ENCODE measurements at regions not wholly inside any gene's neighbourhood (a gene's known extent, or its start where the extent isn't known, plus 50 kb on each side); places are given as distances from the start of the nearest gene placed in this dataset.

- Histone ChIP-seq H3K36me3 (no peaks in the 10 kb centered on the region), H3K27ac (peak overlapping the region; percentile 86 to 91), H3K27me3 (no peaks in the 10 kb centered on the region), H3K4me3 (no peak overlapping the region), H3K4me1 (ENCODE audit: insufficient read depth) (peaks cover 20% of the 10 kb centered on the region), H3K9me3 (no peaks in the 10 kb centered on the region)
- intact Hi-C loops (cut with DNase I), result loop anchor here (2.0 to 10.0 kb wide), 7 partner anchors 55 to 253 kb away; partner anchors contain the start of gene GLUL (in 2 of the 4)
- TF ChIP-seq POLR2A (IDR thresholded peaks at IDR 0.05) (peak; percentile 12), EP300 (IDR thresholded peaks at IDR 0.05) (peak; percentile 90), CTCF (IDR thresholded peaks at IDR 0.05) (no peak)
- 5 to 9% (median 7%) methylated on average over 8 of the region's 8 CpGs for WGBS, 3 donors
- DNase-seq, result peak; percentile 84 to 92 (median 86)
These were observed 82.5 kb upstream of the ZNF648 start for GRCh38 chr1:182143825-182144645.

- no peak overlapping the region for H3K4me3 ChIP-seq
- peak; percentile 96 to 98 (median 96) for TF ChIP-seq CTCF (IDR thresholded peaks at IDR 0.05)
- no peak for TF ChIP-seq EP300 (IDR thresholded peaks at IDR 0.05)
- TF ChIP-seq POLR2A (IDR thresholded peaks at IDR 0.05), result peak; percentile 40
- peak overlapping the region; percentile 86 to 91 for H3K27ac ChIP-seq
- DNase-seq, result peak; percentile 94 to 98 (median 96)
- H3K4me1 ChIP-seq (ENCODE audit: insufficient read depth), result peaks cover 20% of the 10 kb centered on the region
- H3K36me3 ChIP-seq, result no peaks in the 10 kb centered on the region
- no peaks in the 10 kb centered on the region for H3K27me3 ChIP-seq
- 8 to 14% (median 11%) methylated on average over 11 of the region's 11 CpGs for WGBS, 3 donors
- no peaks in the 10 kb centered on the region for H3K9me3 ChIP-seq
- intact Hi-C loops (cut with DNase I), result loop anchor here in 3 of 4 donors (5.0 to 10.0 kb wide), 4 partner anchors 62 to 254 kb away; no protein-coding TSS in a partner anchor
These were observed 81.7 kb upstream of the ZNF648 start for GRCh38 chr1:182143154-182143657.

GRCh38 chr1:182142621-182143020 is 81.1 kb upstream of the ZNF648 start:
- peak overlapping the region; percentile 32 to 91 for H3K27ac ChIP-seq
- H3K27me3 ChIP-seq, result no peaks in the 10 kb centered on the region
- intact Hi-C loops (cut with DNase I), result loop anchor here in 3 of 4 donors (5.0 to 10.0 kb wide), 4 partner anchors 62 to 255 kb away; no protein-coding TSS in a partner anchor
- no peaks in the 10 kb centered on the region for H3K9me3 ChIP-seq
- 79 to 89% (median 80%) methylated on average over 4 of the region's 4 CpGs for WGBS, 3 donors
- H3K36me3 ChIP-seq, result no peaks in the 10 kb centered on the region
- H3K4me3 ChIP-seq, result no peak overlapping the region
- peaks cover 20% of the 10 kb centered on the region for H3K4me1 ChIP-seq (ENCODE audit: insufficient read depth)
- TF ChIP-seq POLR2A (IDR thresholded peaks at IDR 0.05) (no peak), EP300 (IDR thresholded peaks at IDR 0.05) (no peak), CTCF (IDR thresholded peaks at IDR 0.05) (no peak)
- DNase-seq, result no peak

GRCh38 chr1:182141040-182141439 is 79.5 kb upstream of the ZNF648 start:
- no peak overlapping the region for H3K4me3 ChIP-seq
- no peaks in the 10 kb centered on the region for H3K9me3 ChIP-seq
- no peak overlapping the region for H3K27ac ChIP-seq
- no peak for DNase-seq
- TF ChIP-seq CTCF (IDR thresholded peaks at IDR 0.05) (no peak), EP300 (IDR thresholded peaks at IDR 0.05) (no peak), POLR2A (IDR thresholded peaks at IDR 0.05) (no peak)
- H3K36me3 ChIP-seq, result no peaks in the 10 kb centered on the region
- no peaks in the 10 kb centered on the region for H3K27me3 ChIP-seq
- H3K4me1 ChIP-seq (ENCODE audit: insufficient read depth), result peaks cover 20% of the 10 kb centered on the region
- intact Hi-C loops (cut with DNase I), result loop anchor here in 3 of 4 donors (5.0 to 10.0 kb wide), 4 partner anchors 64 to 256 kb away; no protein-coding TSS in a partner anchor

All from ovary (tissue), 7 donors.